HepG2 (cell line): ENCODE measurements at regions not wholly inside any gene's neighbourhood (a gene's known extent, or its start where the extent isn't known, plus 50 kb on each side); places are given as distances from the start of the nearest gene placed in this dataset.

Source experiments
- CC2D1A ChIP-seq: sonication (generic); formaldehyde crosslinking; IDR thresholded peaks from 2 replicates; pipeline ENCODE4 v1.8.1; 2023; ENCODE audit warnings: mild to moderate bottlenecking, missing genetic modification reagents
- CTCF ChIP-seq: sonication (generic); formaldehyde crosslinking; IDR thresholded peaks from 2 replicates; pipeline ENCODE4 v1.5.0; 2020; ENCODE audit warnings: mild to moderate bottlenecking, missing genetic modification reagents, moderate library complexity
- GABPA ChIP-seq, 2 experiments: IDR thresholded peaks; 2 replicates each; pipeline ENCODE4 v1.6.1; 2011 to 2016; ENCODE audit warnings: low read depth in 2 of 2, low read length in 1 of 2, missing biosample characterization in 1 of 2, missing genetic modification characterization in 1 of 2
- MYNN ChIP-seq: sonication (generic); formaldehyde crosslinking; IDR thresholded peaks from 2 replicates; pipeline ENCODE4 v1.4.0; 2020; ENCODE audit warnings: mild to moderate bottlenecking, low read depth, missing genetic modification reagents
- MZF1 ChIP-seq: sonication (generic); formaldehyde crosslinking; IDR thresholded peaks from 2 replicates; pipeline ENCODE4 v1.8.1; 2023; ENCODE audit warnings: mild to moderate bottlenecking, missing genetic modification reagents, borderline replicate concordance
- PREB ChIP-seq: sonication (generic); formaldehyde crosslinking; IDR thresholded peaks from 2 replicates; pipeline ENCODE4 v1.4.0; 2020; ENCODE audit warnings: missing genetic modification reagents
- SMAD3 ChIP-seq: sonication (generic); formaldehyde crosslinking; IDR thresholded peaks from 2 replicates; pipeline ENCODE4 v1.4.0; 2020; ENCODE audit warnings: missing genetic modification reagents
- U2AF2 ChIP-seq: fragments of 200-400 bp; formaldehyde crosslinking; IDR thresholded peaks from 2 replicates; pipeline ENCODE4 v1.6.1; 2017; ENCODE audit warnings: low read depth, mild to moderate bottlenecking, low read length
- USF2 ChIP-seq, 2 experiments: sonication (generic) in 1 of 2; formaldehyde crosslinking in 1 of 2; IDR thresholded peaks; 2 replicates each; pipeline versions ENCODE4 v1.5.1 to v1.6.1; 2011 to 2020; ENCODE audit warnings: borderline replicate concordance in 1 of 2, low read depth in 1 of 2, low read length in 1 of 2, mild to moderate bottlenecking in 1 of 2, missing genetic modification reagents in 1 of 2, moderate library complexity in 1 of 2
- ZFX ChIP-seq: sonication (generic); formaldehyde crosslinking; IDR thresholded peaks from 2 replicates; pipeline ENCODE4 v1.4.0; 2020; ENCODE audit warnings: mild to moderate bottlenecking, low read depth, missing genetic modification reagents, moderate library complexity
- ZNF354B ChIP-seq: sonication (generic); formaldehyde crosslinking; IDR thresholded peaks from 2 replicates; pipeline ENCODE4 v1.8.0; 2022; ENCODE audit warnings: mild to moderate bottlenecking, missing genetic modification reagents
- ZNF7 ChIP-seq: IDR thresholded peaks from 2 replicates; pipeline ENCODE4 v1.6.1; 2016; ENCODE audit warnings: missing biosample characterization, missing genetic modification reagents
- ZSCAN29 ChIP-seq: sonication (generic); formaldehyde crosslinking; conservative IDR thresholded peaks from 2 replicates; pipeline ENCODE4 v1.4.0; 2020; ENCODE audit warnings: mild to moderate bottlenecking, missing genetic modification reagents

GRCh38 chr6:110537208-110538123 lies 61.1 kb upstream of the SLC22A16 start:
- no peak for TF ChIP-seq ZNF354B
- no peak for TF ChIP-seq CC2D1A (CRISPR knock-in tag)
- TF ChIP-seq CTCF (CRISPR knock-in tag), result no peak
- no peak for TF ChIP-seq ZFX
- no peak for TF ChIP-seq ZSCAN29 (CRISPR knock-in tag)
- TF ChIP-seq ZNF7, result no peak
- TF ChIP-seq U2AF2, result no peak
- TF ChIP-seq SMAD3 (CRISPR knock-in tag), result no peak
- no peak for TF ChIP-seq PREB (CRISPR knock-in tag)
- TF ChIP-seq MYNN (CRISPR knock-in tag), result no peak
- no peak for TF ChIP-seq GABPA (IDR thresholded peaks at IDR 0.05; ENCODE audit: low read depth, low read length)
- no peak for TF ChIP-seq GABPA (CRISPR knock-in tag; IDR thresholded peaks at IDR 0.05; ENCODE audit: low read depth)
- no peak for TF ChIP-seq USF2 (IDR thresholded peaks at IDR 0.05; ENCODE audit: low read depth, low read length)
- no peak for TF ChIP-seq USF2 (CRISPR knock-in tag; IDR thresholded peaks at IDR 0.05; ENCODE audit: borderline replicate concordance)
- no peak for TF ChIP-seq MZF1 (CRISPR knock-in tag)
